ENCODE measurements at regions not wholly inside any gene's neighbourhood (a gene's known extent, or its start where the extent isn't known, plus 50 kb on each side); places are given as distances from the start of the nearest gene placed in this dataset.
"Not testable (repeated sequence)": the region's sequence is repeated elsewhere in the genome, so short reads cannot be mapped to it uniquely, and the experiment has no call there.

DNA sequence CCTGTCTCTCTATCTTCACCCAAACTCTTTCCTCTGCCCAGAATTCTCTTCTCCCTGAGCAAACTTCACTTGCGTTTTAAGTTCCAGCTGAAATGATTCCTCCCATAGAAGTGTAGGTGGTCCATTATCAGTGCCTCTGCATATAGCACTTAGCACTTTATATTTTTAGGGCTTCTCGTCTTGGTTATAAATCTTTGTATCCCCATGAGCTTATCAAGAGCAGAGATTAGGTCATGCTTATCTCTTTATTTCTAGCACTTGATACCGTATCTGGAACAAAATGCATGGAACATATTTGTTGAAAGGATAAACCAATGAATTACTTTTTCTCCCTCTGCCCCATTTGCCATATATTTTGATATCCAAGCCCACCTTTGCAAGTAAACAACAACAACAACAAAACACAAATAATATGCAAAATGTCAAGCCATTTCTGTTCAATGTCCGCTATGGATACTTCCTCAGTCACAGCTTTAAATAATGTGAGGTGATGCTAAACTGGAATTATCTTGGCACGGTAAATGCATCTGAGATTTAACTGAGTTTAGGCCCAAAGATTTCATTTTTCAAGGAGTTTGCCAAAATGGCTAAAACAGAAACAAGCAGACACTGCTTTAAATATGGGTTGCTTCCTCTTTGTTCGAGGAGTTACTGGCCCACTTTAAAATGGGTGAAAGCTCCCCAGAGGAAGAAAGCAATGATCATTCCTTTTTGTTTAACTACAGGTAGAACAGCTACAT is 106.2 kb upstream of the STMND1 start:
- DNase-seq (no peak), ATAC-seq (no peak)
- H3K27ac ChIP-seq = no peak overlapping the region
- TF ChIP-seq POLR2A (IDR thresholded peaks at IDR 0.05) = no peak
- no peak for TF ChIP-seq CTCF (IDR thresholded peaks at IDR 0.05 in 4 of 5, conservative IDR thresholded peaks at IDR 0.05 in 1 of 5)
- no peak overlapping the region for H3K4me3 ChIP-seq
- in situ Hi-C loops (cut with MboI; ENCODE audit: low sequenced_read_pairs in 4 of 4) = no loop called here
- no peaks in the 10 kb centered on the region for H3K27me3 ChIP-seq
- intact Hi-C loops (cut with DNase I; ENCODE audit: low total_unique reads) = no loop called here
- H3K4me1 ChIP-seq = no peaks in the 10 kb centered on the region
- H3K36me3 ChIP-seq = no peaks in the 10 kb centered on the region
- H3K9me3 ChIP-seq = no peaks in the 10 kb centered on the region

- H3K27ac ChIP-seq = no peak overlapping the region
- in situ Hi-C loops (cut with MboI; ENCODE audit: low sequenced_read_pairs in 4 of 4) (no loop called here), intact Hi-C loops (cut with DNase I; ENCODE audit: low total_unique reads) (no loop called here)
- H3K9me3 ChIP-seq = no peaks in the 10 kb centered on the region
- no peak overlapping the region for H3K4me3 ChIP-seq
- no peak for ATAC-seq
- no peaks in the 10 kb centered on the region for H3K27me3 ChIP-seq
- H3K36me3 ChIP-seq = no peaks in the 10 kb centered on the region
- no peaks in the 10 kb centered on the region for H3K4me1 ChIP-seq
- no peak for TF ChIP-seq POLR2A (IDR thresholded peaks at IDR 0.05)
- TF ChIP-seq CTCF (IDR thresholded peaks at IDR 0.05 in 4 of 5, conservative IDR thresholded peaks at IDR 0.05 in 1 of 5) = no peak
- DNase-seq = no peak
Measured at GRCh38 chr6:16993396-16993795, 108.5 kb upstream of the STMND1 start.

- ATAC-seq (no peak), DNase-seq (no peak)
- no peaks in the 10 kb centered on the region for H3K36me3 ChIP-seq
- no peaks in the 10 kb centered on the region for H3K4me1 ChIP-seq
- no peak overlapping the region for H3K27ac ChIP-seq
- H3K27me3 ChIP-seq = no peaks in the 10 kb centered on the region
- no peak overlapping the region for H3K4me3 ChIP-seq
- no peaks in the 10 kb centered on the region for H3K9me3 ChIP-seq
- TF ChIP-seq POLR2A (IDR thresholded peaks at IDR 0.05) (no peak), CTCF (IDR thresholded peaks at IDR 0.05 in 4 of 5, conservative IDR thresholded peaks at IDR 0.05 in 1 of 5) (no peak)
- intact Hi-C loops (cut with DNase I; ENCODE audit: low total_unique reads) (no loop called here), in situ Hi-C loops (cut with MboI; ENCODE audit: low sequenced_read_pairs in 4 of 4) (no loop called here)
Measured at GRCh38 chr6:16991981-16992629, 109.7 kb upstream of the STMND1 start.

- H3K36me3 ChIP-seq; H3K27me3 ChIP-seq; in situ Hi-C loops (cut with MboI; ENCODE audit: low sequenced_read_pairs in 4 of 4); ATAC-seq; H3K9me3 ChIP-seq; H3K4me1 ChIP-seq; H3K4me3 ChIP-seq; intact Hi-C loops (cut with DNase I; ENCODE audit: low total_unique reads); H3K27ac ChIP-seq; DNase-seq: not testable (repeated sequence)
Measured at GRCh38 chr6:16989976-16990375, 111.9 kb upstream of the STMND1 start.

DNA sequence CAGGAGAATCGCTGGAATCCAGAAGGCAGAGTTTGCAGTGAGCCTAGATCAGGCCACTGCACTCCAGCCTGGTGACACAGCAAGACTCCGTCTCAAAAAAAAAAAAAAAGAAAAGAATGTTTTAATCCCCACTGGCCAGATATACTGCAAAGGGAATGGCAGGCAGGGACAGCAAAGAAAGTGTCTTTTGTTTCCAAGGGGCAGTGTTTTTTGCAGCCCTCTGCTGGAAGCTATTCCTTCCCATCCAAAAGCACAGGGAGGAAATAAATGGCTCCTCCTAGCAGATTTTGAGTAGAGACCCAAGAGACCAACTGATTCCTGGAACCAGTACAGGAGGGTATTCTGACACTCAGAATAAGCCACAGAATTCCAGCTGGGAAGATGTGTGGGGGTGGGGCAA is 112.5 kb upstream of the STMND1 start:
- in situ Hi-C loops (cut with MboI; ENCODE audit: low sequenced_read_pairs in 4 of 4) = no loop called here

More for the DNA sequence above, 112.5 kb upstream of the STMND1 start:
- Histone ChIP-seq H3K9me3 (no peaks in the 10 kb centered on the region), H3K27me3 (no peaks in the 10 kb centered on the region), H3K4me3 (no peak overlapping the region), H3K4me1 (peaks cover 4 to 5% of the 10 kb centered on the region in 2 donors), H3K27ac (no peak overlapping the region), H3K36me3 (no peaks in the 10 kb centered on the region)
- DNase-seq (no peak), ATAC-seq (no peak)
- TF ChIP-seq POLR2A (IDR thresholded peaks at IDR 0.05) = no peak
- no peak for TF ChIP-seq CTCF (IDR thresholded peaks at IDR 0.05 in 4 of 5, conservative IDR thresholded peaks at IDR 0.05 in 1 of 5)
- intact Hi-C loops (cut with DNase I; ENCODE audit: low total_unique reads) = no loop called here
